BJ (cell line): ENCODE measurements at regions not wholly inside any gene's neighbourhood (a gene's known extent, or its start where the extent isn't known, plus 50 kb on each side); places are given as distances from the start of the nearest gene placed in this dataset.

ENCODE experiments used
- CTCF ChIA-PET: fragments of 350-600 bp; formaldehyde crosslinking; extraction: SDS; loops from one replicate; lab custom pipeline; 2021; ENCODE audit warnings: antibody characterized with exemption, inconsistent platforms; lab: Yijun Ruan, JAX
- POLR2A ChIA-PET: fragments of 300-600 bp; sonication (Branson Sonifier 250); formaldehyde crosslinking; extraction: SDS; loops from one replicate; lab custom pipeline; 2021; ENCODE audit warnings: antibody characterized with exemption; lab: Charles Lee
- DNase-seq: peaks from one replicate; pipeline ENCODE4 v3.0.0-alpha.2; 2011; ENCODE audit warnings: low read depth
- H3K27me3 ChIP-seq: 2 replicates; pipeline ENCODE4 v1.6.0; 2011; ENCODE audit warnings: low read length; ENCODE audit not compliant: control insufficient read depth, insufficient read depth
- H3K36me3 ChIP-seq: 2 replicates; pipeline ENCODE4 v1.5.1; 2011; ENCODE audit warnings: low read length; ENCODE audit not compliant: control insufficient read depth, insufficient read depth
- H3K4me3 ChIP-seq: 2 replicates; pipeline ENCODE4 v1.5.1; 2011; ENCODE audit warnings: low read depth, mild to moderate bottlenecking, control low read depth, low read length
- TF ChIP-seq, protein P1 (sequence below): IDR thresholded peaks from 2 replicates; pipeline ENCODE4 v1.5.1; 2011; ENCODE audit warnings: low read depth, mild to moderate bottlenecking, control low read depth, inconsistent platforms, low read length, moderate library complexity; ENCODE audit not compliant: insufficient read depth

GRCh38 chr13:89902223-89902622 lies 1445.3 kb upstream of the MIR17HG start:
- H3K36me3 ChIP-seq, result no peaks in the 10 kb centered on the region
- TF ChIP-seq, protein P1, sequence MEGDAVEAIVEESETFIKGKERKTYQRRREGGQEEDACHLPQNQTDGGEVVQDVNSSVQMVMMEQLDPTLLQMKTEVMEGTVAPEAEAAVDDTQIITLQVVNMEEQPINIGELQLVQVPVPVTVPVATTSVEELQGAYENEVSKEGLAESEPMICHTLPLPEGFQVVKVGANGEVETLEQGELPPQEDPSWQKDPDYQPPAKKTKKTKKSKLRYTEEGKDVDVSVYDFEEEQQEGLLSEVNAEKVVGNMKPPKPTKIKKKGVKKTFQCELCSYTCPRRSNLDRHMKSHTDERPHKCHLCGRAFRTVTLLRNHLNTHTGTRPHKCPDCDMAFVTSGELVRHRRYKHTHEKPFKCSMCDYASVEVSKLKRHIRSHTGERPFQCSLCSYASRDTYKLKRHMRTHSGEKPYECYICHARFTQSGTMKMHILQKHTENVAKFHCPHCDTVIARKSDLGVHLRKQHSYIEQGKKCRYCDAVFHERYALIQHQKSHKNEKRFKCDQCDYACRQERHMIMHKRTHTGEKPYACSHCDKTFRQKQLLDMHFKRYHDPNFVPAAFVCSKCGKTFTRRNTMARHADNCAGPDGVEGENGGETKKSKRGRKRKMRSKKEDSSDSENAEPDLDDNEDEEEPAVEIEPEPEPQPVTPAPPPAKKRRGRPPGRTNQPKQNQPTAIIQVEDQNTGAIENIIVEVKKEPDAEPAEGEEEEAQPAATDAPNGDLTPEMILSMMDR, result no peak
- no peak for DNase-seq
- H3K27me3 ChIP-seq, result no peaks in the 10 kb centered on the region
- CTCF ChIA-PET, result no interaction called here
- POLR2A ChIA-PET, result no interaction called here
- H3K4me3 ChIP-seq, result no peak overlapping the region

DNA sequence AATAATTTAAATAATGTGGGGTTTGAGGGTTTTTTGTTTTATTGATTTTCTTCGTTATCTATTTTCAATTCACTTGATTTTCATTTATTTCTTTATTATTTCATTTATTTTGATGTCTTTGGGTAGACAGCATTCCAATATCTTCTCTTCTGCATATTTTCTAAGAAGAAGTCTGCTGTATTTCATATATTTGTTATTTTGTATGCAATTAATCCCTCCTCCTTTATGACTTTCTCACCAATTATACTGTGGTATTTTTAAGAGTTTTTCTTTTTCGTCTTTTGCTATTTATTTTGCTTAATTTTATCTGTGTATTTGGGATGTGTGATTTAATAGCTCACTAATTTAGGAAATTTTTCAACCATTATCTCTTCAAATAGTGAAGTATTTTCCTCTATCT lies 1444.4 kb upstream of the MIR17HG start:
- no peaks in the 10 kb centered on the region for H3K27me3 ChIP-seq
- DNase-seq, result no peak
- TF ChIP-seq, protein P1, result no peak
- ChIA-PET POLR2A (no interaction called here), CTCF (no interaction called here)
- H3K36me3 ChIP-seq, result no peaks in the 10 kb centered on the region
- H3K4me3 ChIP-seq, result no peak overlapping the region

- ChIA-PET POLR2A (no interaction called here), CTCF (no interaction called here)
- TF ChIP-seq, protein P1, result no peak
- Histone ChIP-seq H3K36me3 (no peaks in the 10 kb centered on the region), H3K27me3 (no peaks in the 10 kb centered on the region), H3K4me3 (no peak overlapping the region)
- no peak for DNase-seq
Measured at GRCh38 chr13:89910166-89910565, 1437.3 kb upstream of the MIR17HG start.

DNA sequence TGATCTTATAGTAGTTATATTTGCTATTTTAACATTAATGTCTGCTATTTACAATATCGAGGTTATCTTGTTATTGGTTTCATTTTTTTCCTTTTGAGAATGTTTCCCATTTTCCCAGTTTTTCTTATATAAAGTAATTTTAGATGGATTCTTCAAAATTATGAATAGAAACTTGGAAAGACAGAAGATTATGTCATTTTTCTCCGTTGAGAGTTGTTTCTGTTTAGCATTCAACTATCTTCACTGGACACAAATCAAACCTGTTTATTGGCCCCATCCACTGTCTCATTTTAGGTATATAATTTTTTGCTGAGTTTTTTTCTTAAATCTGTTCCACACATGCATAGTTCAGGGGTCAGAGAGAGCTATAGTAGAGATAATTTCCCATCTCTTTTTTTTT lies 1430.9 kb upstream of the MIR17HG start:
- TF ChIP-seq, protein P1, result no peak
- POLR2A ChIA-PET, result no interaction called here
- Histone ChIP-seq H3K27me3 (no peaks in the 10 kb centered on the region), H3K4me3 (no peak overlapping the region), H3K36me3 (no peaks in the 10 kb centered on the region)
- no peak for DNase-seq
- CTCF ChIA-PET, result no interaction called here

DNA sequence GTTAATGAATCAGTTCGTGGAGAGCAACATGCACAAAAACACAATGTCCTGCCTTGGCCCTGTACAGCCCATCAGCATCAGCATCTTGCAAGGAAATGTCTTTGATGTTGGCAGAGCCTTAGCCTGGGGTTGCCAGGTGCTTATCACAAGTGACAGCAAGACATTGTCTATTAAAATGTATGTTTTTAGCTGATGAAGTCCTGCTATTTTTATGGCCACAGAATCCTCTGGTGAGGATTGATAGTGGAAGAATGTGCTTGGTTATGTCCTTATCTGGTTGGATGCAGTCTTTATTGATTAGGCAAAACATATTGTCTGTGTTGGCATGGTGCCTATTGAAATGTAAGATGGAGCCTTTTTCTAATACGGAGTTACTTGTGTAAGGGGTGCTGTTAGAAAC lies 1427.0 kb upstream of the MIR17HG start:
- Histone ChIP-seq H3K4me3 (no peak overlapping the region), H3K27me3 (no peaks in the 10 kb centered on the region), H3K36me3 (no peaks in the 10 kb centered on the region)
- TF ChIP-seq, protein P1, result no peak
- POLR2A ChIA-PET, result no interaction called here
- no peak for DNase-seq
- CTCF ChIA-PET, result no interaction called here
